ENCODE measurements at regions not wholly inside any gene's neighbourhood (a gene's known extent, or its start where the extent isn't known, plus 50 kb on each side); places are given as distances from the start of the nearest gene placed in this dataset.

DNA sequence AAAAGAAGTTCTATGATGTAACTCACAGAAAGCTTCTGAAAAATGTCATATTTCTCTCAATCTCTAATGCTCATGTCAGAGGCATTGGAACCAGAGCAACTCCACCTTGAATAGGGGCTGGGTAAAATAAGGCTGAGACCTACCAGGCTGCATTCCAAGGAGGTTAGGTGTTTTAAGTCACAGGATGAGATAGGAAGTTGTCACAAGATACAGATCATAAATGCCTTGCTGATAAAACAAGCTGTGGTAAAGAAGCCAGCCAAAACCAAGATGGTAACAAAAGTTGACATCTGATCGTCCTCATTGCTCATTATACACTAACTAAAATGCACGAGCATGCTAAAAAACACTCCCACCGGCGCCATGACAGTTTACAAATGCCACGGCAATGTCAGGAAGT, 411.1 kb upstream of the GRIA1 start:
- no peak for DNase-seq (ENCODE audit: low read depth in 6 of 9, low spot score in 9 of 9)
- Histone ChIP-seq H3K9me3 (ENCODE audit: control insufficient read depth in 2 of 2, insufficient read depth in 1 of 2, low read length in 1 of 2) (peaks cover 0 to 2% of the 10 kb centered on the region in 2 donors), H3K27ac (ENCODE audit: low read depth in 1 of 2, low read length in 1 of 2) (no peak overlapping the region), H3K4me1 (ENCODE audit: control insufficient read depth in 2 of 2, insufficient read depth in 2 of 2, low read length in 2 of 2) (no peaks in the 10 kb centered on the region), H3K4me3 (ENCODE audit: low read length in 2 of 2) (no peak overlapping the region), H3K27me3 (ENCODE audit: control insufficient read depth in 2 of 2, insufficient read depth in 1 of 2, low read length in 1 of 2) (no peaks in the 10 kb centered on the region), H3K36me3 (ENCODE audit: control insufficient read depth in 2 of 2, insufficient read depth in 2 of 2, low read length in 1 of 2) (no peaks in the 10 kb centered on the region)
- 89% methylated on average over 5 of the region's 5 CpGs for WGBS

DNA sequence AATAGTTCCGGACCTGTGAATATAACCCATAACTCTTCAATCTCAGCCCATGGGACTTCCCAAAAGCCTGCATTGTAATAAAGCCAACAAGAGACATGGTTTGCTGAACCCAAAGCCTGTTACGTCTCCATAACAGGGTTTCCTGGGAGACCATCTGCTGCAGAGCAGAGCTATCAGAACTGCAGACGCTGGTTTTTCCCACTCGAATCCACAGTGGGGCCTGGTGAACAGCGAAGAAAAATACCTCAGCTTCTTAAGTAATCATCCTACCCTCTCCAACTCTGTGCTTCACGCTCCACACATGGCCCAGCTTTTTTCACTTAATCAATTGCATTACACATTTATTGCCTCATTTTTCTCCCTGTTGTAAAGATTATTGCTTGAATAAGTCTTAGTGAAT, 409.5 kb upstream of the GRIA1 start:
- Histone ChIP-seq H3K4me3 (ENCODE audit: low read length in 2 of 2) (no peak overlapping the region), H3K27ac (ENCODE audit: low read depth in 1 of 2, low read length in 1 of 2) (no peak overlapping the region), H3K36me3 (ENCODE audit: control insufficient read depth in 2 of 2, insufficient read depth in 2 of 2, low read length in 1 of 2) (no peaks in the 10 kb centered on the region), H3K4me1 (ENCODE audit: control insufficient read depth in 2 of 2, insufficient read depth in 2 of 2, low read length in 2 of 2) (no peaks in the 10 kb centered on the region), H3K27me3 (ENCODE audit: control insufficient read depth in 2 of 2, insufficient read depth in 1 of 2, low read length in 1 of 2) (no peaks in the 10 kb centered on the region), H3K9me3 (ENCODE audit: control insufficient read depth in 2 of 2, insufficient read depth in 1 of 2, low read length in 1 of 2) (peaks cover 0 to 2% of the 10 kb centered on the region in 2 donors)
- WGBS = 93% methylated on average over 6 of the region's 6 CpGs
- DNase-seq (ENCODE audit: low read depth in 6 of 9, low spot score in 9 of 9) = no peak

DNA sequence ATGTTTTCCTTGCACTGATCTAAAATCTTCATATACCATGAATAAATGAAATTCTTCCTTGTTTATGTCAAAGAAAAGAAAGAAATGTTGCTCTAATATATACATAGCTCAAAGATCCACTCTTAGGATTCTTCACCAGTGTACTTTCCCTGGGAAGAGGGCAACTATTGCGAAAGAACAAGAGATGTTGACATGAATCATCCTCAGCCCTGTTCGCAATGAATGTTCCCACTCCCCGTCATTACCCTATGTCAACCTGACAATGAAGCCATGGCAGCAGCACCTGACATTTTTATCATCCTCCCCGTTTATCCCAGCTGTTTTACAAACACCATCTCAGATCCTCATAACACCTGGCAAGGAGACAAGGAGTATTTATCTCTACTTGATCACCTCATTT, 409.1 kb upstream of the GRIA1 start:
- H3K36me3 ChIP-seq (ENCODE audit: control insufficient read depth in 2 of 2, insufficient read depth in 2 of 2, low read length in 1 of 2) = no peaks in the 10 kb centered on the region
- WGBS = 90% methylated on average over 4 of the region's 4 CpGs
- no peaks in the 10 kb centered on the region for H3K27me3 ChIP-seq (ENCODE audit: control insufficient read depth in 2 of 2, insufficient read depth in 1 of 2, low read length in 1 of 2)
- H3K27ac ChIP-seq (ENCODE audit: low read depth in 1 of 2, low read length in 1 of 2) = no peak overlapping the region
- DNase-seq (ENCODE audit: low read depth in 6 of 9, low spot score in 9 of 9) = no peak
- H3K9me3 ChIP-seq (ENCODE audit: control insufficient read depth in 2 of 2, insufficient read depth in 1 of 2, low read length in 1 of 2) = peaks cover 0 to 2% of the 10 kb centered on the region in 2 donors
- no peak overlapping the region for H3K4me3 ChIP-seq (ENCODE audit: low read length in 2 of 2)
- H3K4me1 ChIP-seq (ENCODE audit: control insufficient read depth in 2 of 2, insufficient read depth in 2 of 2, low read length in 2 of 2) = no peaks in the 10 kb centered on the region

DNA sequence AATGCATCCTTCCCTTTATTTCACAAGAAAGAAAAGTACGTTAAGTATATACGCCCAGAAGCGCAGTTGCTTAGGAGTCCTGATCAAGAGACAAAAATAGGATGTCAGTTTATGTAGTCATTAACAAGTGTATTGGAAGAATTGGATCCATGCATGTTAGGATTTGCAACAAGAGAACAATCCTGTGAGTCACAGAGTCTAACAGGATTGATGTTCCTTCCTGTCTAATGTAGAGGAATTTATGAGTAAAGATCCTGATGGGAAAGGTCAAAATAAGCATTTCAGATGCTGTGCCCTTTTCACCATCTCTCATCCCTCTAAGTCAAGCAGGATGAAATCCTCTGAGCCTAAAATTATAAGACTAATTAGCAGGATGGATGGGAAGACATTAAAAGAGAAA, 406.0 kb upstream of the GRIA1 start:
- no peak for DNase-seq (ENCODE audit: low read depth in 6 of 9, low spot score in 9 of 9)
- Histone ChIP-seq H3K27ac (ENCODE audit: low read depth in 1 of 2, low read length in 1 of 2) (no peak overlapping the region), H3K36me3 (ENCODE audit: control insufficient read depth in 2 of 2, insufficient read depth in 2 of 2, low read length in 1 of 2) (no peaks in the 10 kb centered on the region), H3K4me1 (ENCODE audit: control insufficient read depth in 2 of 2, insufficient read depth in 2 of 2, low read length in 2 of 2) (no peaks in the 10 kb centered on the region), H3K27me3 (ENCODE audit: control insufficient read depth in 2 of 2, insufficient read depth in 1 of 2, low read length in 1 of 2) (no peaks in the 10 kb centered on the region), H3K9me3 (ENCODE audit: control insufficient read depth in 2 of 2, insufficient read depth in 1 of 2, low read length in 1 of 2) (no peaks in the 10 kb centered on the region), H3K4me3 (ENCODE audit: low read length in 2 of 2) (no peak overlapping the region)
- WGBS = over 99% methylated on average over 3 of the region's 3 CpGs

DNA sequence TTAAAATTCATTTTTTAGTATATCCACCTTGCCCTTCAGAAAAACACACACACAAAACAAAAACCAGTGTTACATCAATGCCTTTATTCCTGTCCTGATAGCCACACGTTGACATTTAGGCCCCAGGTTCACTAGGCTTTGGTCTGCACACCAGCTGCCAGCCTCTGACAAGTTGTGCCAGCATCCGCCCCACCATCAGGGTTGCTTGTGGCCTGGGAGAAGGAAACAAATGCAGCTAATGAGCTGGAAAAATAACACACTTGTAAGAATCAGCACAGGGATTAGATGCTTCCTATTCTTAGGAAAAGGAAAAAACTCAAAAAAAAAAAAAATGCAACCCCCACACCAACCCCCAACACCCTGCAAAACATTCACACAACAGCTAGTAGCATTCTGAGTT, 404.0 kb upstream of the GRIA1 start:
- no peak for DNase-seq (ENCODE audit: low read depth in 6 of 9, low spot score in 9 of 9)

DNA sequence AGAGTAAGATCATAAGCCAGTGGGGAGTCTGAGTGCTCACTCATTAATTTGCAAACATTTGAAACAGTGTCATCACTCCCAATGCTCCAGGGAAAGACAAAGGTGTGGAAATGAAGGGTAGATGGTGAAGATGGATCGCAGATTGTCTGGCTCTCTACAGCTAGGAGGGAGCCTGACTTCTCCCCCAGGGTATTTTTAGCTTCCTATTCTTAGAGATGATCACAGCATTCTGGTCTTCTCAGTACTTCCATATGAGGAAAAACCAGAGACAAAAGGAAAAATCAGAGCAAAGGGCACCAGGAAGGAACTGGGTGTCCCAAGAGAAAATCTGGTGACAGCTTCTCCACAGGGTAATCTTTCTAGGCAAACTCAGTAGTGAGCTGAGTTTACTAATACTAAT, 401.9 kb upstream of the GRIA1 start:
- 91% methylated on average over 1 of the region's 1 CpG for WGBS
- no peak for DNase-seq (ENCODE audit: low read depth in 6 of 9, low spot score in 9 of 9)
- no peaks in the 10 kb centered on the region for H3K27me3 ChIP-seq (ENCODE audit: control insufficient read depth in 2 of 2, insufficient read depth in 1 of 2, low read length in 1 of 2)
- H3K4me1 ChIP-seq (ENCODE audit: control insufficient read depth in 2 of 2, insufficient read depth in 2 of 2, low read length in 2 of 2) = no peaks in the 10 kb centered on the region
- no peaks in the 10 kb centered on the region for H3K36me3 ChIP-seq (ENCODE audit: control insufficient read depth in 2 of 2, insufficient read depth in 2 of 2, low read length in 1 of 2)
- no peak overlapping the region for H3K27ac ChIP-seq (ENCODE audit: low read depth in 1 of 2, low read length in 1 of 2)
- no peak overlapping the region for H3K4me3 ChIP-seq (ENCODE audit: low read length in 2 of 2)
- H3K9me3 ChIP-seq (ENCODE audit: control insufficient read depth in 2 of 2, insufficient read depth in 1 of 2, low read length in 1 of 2) = peaks cover 0 to 3% of the 10 kb centered on the region in 2 donors

More for the DNA sequence above, 404.0 kb upstream of the GRIA1 start:
- no peak overlapping the region for H3K27ac ChIP-seq (ENCODE audit: low read depth in 1 of 2, low read length in 1 of 2)
- no peaks in the 10 kb centered on the region for H3K36me3 ChIP-seq (ENCODE audit: control insufficient read depth in 2 of 2, insufficient read depth in 2 of 2, low read length in 1 of 2)
- H3K9me3 ChIP-seq (ENCODE audit: control insufficient read depth in 2 of 2, insufficient read depth in 1 of 2, low read length in 1 of 2) = peaks cover 0 to 3% of the 10 kb centered on the region in 2 donors
- no peaks in the 10 kb centered on the region for H3K4me1 ChIP-seq (ENCODE audit: control insufficient read depth in 2 of 2, insufficient read depth in 2 of 2, low read length in 2 of 2)
- H3K4me3 ChIP-seq (ENCODE audit: low read length in 2 of 2) = no peak overlapping the region
- no peaks in the 10 kb centered on the region for H3K27me3 ChIP-seq (ENCODE audit: control insufficient read depth in 2 of 2, insufficient read depth in 1 of 2, low read length in 1 of 2)
- 78% methylated on average over 2 of the region's 2 CpGs for WGBS

DNA sequence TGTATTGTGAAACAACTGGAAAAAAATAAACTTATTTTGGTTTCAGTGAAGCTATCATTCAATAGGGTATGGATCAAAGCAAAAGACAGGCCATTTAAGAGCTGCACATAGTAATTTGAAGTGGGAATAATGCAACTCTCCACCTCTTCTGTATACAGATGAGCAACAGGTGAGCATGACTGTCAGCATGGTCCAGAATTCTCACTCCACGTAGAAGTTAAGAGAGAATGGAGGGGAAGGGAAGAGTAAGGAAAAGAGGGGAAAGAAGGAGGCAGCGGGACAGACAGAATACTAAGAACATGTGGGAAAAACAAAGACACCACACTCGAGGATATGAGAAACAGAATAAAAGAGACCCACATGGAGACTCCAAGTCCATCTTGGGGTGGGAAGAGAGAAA, 396.1 kb upstream of the GRIA1 start:
- Histone ChIP-seq H3K9me3 (ENCODE audit: control insufficient read depth in 2 of 2, insufficient read depth in 1 of 2, low read length in 1 of 2) (peaks cover 0 to 3% of the 10 kb centered on the region in 2 donors), H3K4me3 (ENCODE audit: low read length in 2 of 2) (no peak overlapping the region), H3K27me3 (ENCODE audit: control insufficient read depth in 2 of 2, insufficient read depth in 1 of 2, low read length in 1 of 2) (no peaks in the 10 kb centered on the region), H3K27ac (ENCODE audit: low read depth in 1 of 2, low read length in 1 of 2) (no peak overlapping the region), H3K4me1 (ENCODE audit: control insufficient read depth in 2 of 2, insufficient read depth in 2 of 2, low read length in 2 of 2) (no peaks in the 10 kb centered on the region), H3K36me3 (ENCODE audit: control insufficient read depth in 2 of 2, insufficient read depth in 2 of 2, low read length in 1 of 2) (no peaks in the 10 kb centered on the region)
- 84% methylated on average over 3 of the region's 3 CpGs for WGBS
- no peak for DNase-seq (ENCODE audit: low read depth in 6 of 9, low spot score in 9 of 9)

DNA sequence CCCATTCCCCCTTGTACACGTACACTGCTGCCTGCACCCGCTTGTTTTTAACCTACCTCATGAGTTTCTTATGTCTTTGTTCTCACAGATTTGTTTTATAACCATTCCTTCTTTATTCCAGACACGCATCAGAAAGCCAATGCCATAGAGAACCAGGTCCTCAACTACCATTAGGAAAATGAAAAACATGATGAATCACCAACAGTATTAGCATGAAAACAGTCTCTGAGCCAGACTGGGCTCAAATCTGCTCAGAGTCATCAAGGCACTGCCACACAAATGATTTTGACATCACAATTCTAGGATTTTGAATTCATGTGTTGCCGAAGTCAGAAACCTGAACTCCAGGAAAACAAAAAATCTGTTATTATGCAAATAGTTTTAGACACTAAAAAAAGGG, 394.1 kb upstream of the GRIA1 start:
- Histone ChIP-seq H3K4me1 (ENCODE audit: control insufficient read depth in 2 of 2, insufficient read depth in 2 of 2, low read length in 2 of 2) (no peaks in the 10 kb centered on the region), H3K27ac (ENCODE audit: low read depth in 1 of 2, low read length in 1 of 2) (no peak overlapping the region), H3K27me3 (ENCODE audit: control insufficient read depth in 2 of 2, insufficient read depth in 1 of 2, low read length in 1 of 2) (no peaks in the 10 kb centered on the region), H3K4me3 (ENCODE audit: low read length in 2 of 2) (no peak overlapping the region), H3K36me3 (ENCODE audit: control insufficient read depth in 2 of 2, insufficient read depth in 2 of 2, low read length in 1 of 2) (no peaks in the 10 kb centered on the region), H3K9me3 (ENCODE audit: control insufficient read depth in 2 of 2, insufficient read depth in 1 of 2, low read length in 1 of 2) (no peaks in the 10 kb centered on the region)
- 93% methylated on average over 4 of the region's 4 CpGs for WGBS
- no peak for DNase-seq (ENCODE audit: low read depth in 6 of 9, low spot score in 9 of 9)

DNA sequence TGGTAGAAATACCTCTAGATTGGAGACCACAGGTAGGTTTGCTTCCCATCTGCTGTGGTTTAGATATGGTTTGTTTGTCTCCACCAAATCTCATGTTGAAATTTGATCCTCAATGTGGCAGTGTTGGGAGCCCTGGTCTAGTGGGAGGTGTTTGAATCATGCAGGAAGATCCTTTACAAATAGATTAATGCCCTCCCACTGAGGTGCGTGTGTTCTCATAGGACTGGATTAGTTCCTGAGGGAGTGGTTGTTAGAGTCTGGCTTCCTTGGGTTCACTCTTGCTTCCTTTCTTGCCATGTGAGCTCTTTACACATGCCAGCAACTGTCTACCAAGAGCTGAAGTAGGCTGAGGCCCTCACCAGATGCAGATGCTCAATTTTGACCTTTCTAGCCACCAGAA, 391.1 kb upstream of the GRIA1 start:
- DNase-seq (ENCODE audit: low read depth in 6 of 9, low spot score in 9 of 9) = no peak
- Histone ChIP-seq H3K27ac (ENCODE audit: low read depth in 1 of 2, low read length in 1 of 2) (no peak overlapping the region), H3K27me3 (ENCODE audit: control insufficient read depth in 2 of 2, insufficient read depth in 1 of 2, low read length in 1 of 2) (no peaks in the 10 kb centered on the region), H3K4me1 (ENCODE audit: control insufficient read depth in 2 of 2, insufficient read depth in 2 of 2, low read length in 2 of 2) (no peaks in the 10 kb centered on the region), H3K9me3 (ENCODE audit: control insufficient read depth in 2 of 2, insufficient read depth in 1 of 2, low read length in 1 of 2) (no peaks in the 10 kb centered on the region), H3K36me3 (ENCODE audit: control insufficient read depth in 2 of 2, insufficient read depth in 2 of 2, low read length in 1 of 2) (no peaks in the 10 kb centered on the region), H3K4me3 (ENCODE audit: low read length in 2 of 2) (no peak overlapping the region)
- 80% methylated on average over 1 of the region's 1 CpG for WGBS
